HepG2 (cell line): ENCODE measurements at regions not wholly inside any gene's neighbourhood (a gene's known extent, or its start where the extent isn't known, plus 50 kb on each side); places are given as distances from the start of the nearest gene placed in this dataset.

Experiments
- EP300 ChIP-seq, 3 experiments: sonication (generic) in 1 of 3; formaldehyde crosslinking in 1 of 3; IDR thresholded peaks; 2 replicates each; pipeline versions ENCODE4 v1.5.1 to v1.6.1; 2011 to 2020; ENCODE audit warnings: low read depth in 2 of 3, low read length in 2 of 3, borderline replicate concordance in 1 of 3, improper control_type of control experiment in 1 of 3, mild to moderate bottlenecking in 1 of 3, missing genetic modification reagents in 1 of 3, moderate library complexity in 1 of 3
- IRF2 ChIP-seq: IDR thresholded peaks from 2 replicates; pipeline ENCODE4 v1.6.1; 2018; ENCODE audit warnings: missing genetic modification reagents, missing compliant biosample characterization
- JUN ChIP-seq: sonication (generic); formaldehyde crosslinking; IDR thresholded peaks from 2 replicates; pipeline ENCODE4 v1.4.0; 2020; ENCODE audit warnings: mild to moderate bottlenecking, missing genetic modification reagents
- KLF15 ChIP-seq: sonication (generic); formaldehyde crosslinking; IDR thresholded peaks from 2 replicates; pipeline ENCODE4 v1.8.1; 2023; ENCODE audit warnings: borderline replicate concordance, mild to moderate bottlenecking, inconsistent platforms, missing genetic modification reagents, mixed read lengths
- NCOA1 ChIP-seq: sonication (generic); formaldehyde crosslinking; IDR thresholded peaks from 2 replicates; pipeline ENCODE4 v1.9.0; 2021; ENCODE audit warnings: missing genetic modification reagents
- TBL1XR1 ChIP-seq: fragments of 150-350 bp; IDR thresholded peaks from 2 replicates; pipeline ENCODE4 v1.6.1; 2014; ENCODE audit warnings: borderline replicate concordance, low read length; ENCODE audit not compliant: partially characterized antibody
- TF ChIP-seq, protein P1 (sequence below): sonication (generic); formaldehyde crosslinking; conservative IDR thresholded peaks from 2 replicates; pipeline ENCODE4 v1.8.0; 2022; ENCODE audit warnings: low read depth, missing genetic modification reagents
- TF ChIP-seq, protein P2 (sequence below): sonication (generic); formaldehyde crosslinking; IDR thresholded peaks from 2 replicates; pipeline ENCODE4 v1.5.0; 2020; ENCODE audit warnings: mild to moderate bottlenecking, missing genetic modification reagents, moderate library complexity
- TF ChIP-seq, protein P3 (sequence below): sonication (generic); formaldehyde crosslinking; IDR thresholded peaks from 2 replicates; pipeline ENCODE4 v1.9.0; 2021; ENCODE audit warnings: missing genetic modification reagents, mild to moderate bottlenecking, borderline replicate concordance

DNA sequence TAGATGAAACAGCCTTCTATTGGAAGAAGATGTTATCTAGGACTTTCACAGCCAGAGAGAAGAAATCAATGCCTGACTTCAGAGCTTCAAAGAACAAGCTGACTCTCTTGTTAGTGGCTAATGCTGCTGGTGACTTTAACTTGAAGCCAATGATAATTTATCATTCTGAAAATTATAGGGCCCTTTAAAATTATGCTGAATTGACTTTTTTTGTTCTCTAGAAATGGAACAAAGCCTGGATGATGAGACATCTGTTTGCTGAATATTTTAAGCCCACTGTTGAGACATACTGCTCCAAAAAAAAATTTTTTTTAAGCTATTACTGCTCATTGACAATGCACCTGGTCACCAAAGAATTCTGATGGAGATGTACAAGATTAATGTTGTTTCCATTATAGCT is 189.2 kb downstream of the MBL2 start:
- TF ChIP-seq TBL1XR1 (no peak), NCOA1 (no peak), EP300 (IDR thresholded peaks at IDR 0.05; ENCODE audit: low read depth in 2 of 2, low read length in 2 of 2) (no peak), EP300 (CRISPR knock-in tag; IDR thresholded peaks at IDR 0.05; ENCODE audit: borderline replicate concordance) (no peak), IRF2 (CRISPR knock-in tag) (no peak), JUN (no peak), KLF15 (no peak)
- TF ChIP-seq, protein P1, sequence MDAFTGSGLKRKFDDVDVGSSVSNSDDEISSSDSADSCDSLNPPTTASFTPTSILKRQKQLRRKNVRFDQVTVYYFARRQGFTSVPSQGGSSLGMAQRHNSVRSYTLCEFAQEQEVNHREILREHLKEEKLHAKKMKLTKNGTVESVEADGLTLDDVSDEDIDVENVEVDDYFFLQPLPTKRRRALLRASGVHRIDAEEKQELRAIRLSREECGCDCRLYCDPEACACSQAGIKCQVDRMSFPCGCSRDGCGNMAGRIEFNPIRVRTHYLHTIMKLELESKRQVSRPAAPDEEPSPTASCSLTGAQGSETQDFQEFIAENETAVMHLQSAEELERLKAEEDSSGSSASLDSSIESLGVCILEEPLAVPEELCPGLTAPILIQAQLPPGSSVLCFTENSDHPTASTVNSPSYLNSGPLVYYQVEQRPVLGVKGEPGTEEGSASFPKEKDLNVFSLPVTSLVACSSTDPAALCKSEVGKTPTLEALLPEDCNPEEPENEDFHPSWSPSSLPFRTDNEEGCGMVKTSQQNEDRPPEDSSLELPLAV, result no peak
- TF ChIP-seq, protein P2, sequence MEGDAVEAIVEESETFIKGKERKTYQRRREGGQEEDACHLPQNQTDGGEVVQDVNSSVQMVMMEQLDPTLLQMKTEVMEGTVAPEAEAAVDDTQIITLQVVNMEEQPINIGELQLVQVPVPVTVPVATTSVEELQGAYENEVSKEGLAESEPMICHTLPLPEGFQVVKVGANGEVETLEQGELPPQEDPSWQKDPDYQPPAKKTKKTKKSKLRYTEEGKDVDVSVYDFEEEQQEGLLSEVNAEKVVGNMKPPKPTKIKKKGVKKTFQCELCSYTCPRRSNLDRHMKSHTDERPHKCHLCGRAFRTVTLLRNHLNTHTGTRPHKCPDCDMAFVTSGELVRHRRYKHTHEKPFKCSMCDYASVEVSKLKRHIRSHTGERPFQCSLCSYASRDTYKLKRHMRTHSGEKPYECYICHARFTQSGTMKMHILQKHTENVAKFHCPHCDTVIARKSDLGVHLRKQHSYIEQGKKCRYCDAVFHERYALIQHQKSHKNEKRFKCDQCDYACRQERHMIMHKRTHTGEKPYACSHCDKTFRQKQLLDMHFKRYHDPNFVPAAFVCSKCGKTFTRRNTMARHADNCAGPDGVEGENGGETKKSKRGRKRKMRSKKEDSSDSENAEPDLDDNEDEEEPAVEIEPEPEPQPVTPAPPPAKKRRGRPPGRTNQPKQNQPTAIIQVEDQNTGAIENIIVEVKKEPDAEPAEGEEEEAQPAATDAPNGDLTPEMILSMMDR (CRISPR knock-in tag), result no peak
- TF ChIP-seq, protein P3, sequence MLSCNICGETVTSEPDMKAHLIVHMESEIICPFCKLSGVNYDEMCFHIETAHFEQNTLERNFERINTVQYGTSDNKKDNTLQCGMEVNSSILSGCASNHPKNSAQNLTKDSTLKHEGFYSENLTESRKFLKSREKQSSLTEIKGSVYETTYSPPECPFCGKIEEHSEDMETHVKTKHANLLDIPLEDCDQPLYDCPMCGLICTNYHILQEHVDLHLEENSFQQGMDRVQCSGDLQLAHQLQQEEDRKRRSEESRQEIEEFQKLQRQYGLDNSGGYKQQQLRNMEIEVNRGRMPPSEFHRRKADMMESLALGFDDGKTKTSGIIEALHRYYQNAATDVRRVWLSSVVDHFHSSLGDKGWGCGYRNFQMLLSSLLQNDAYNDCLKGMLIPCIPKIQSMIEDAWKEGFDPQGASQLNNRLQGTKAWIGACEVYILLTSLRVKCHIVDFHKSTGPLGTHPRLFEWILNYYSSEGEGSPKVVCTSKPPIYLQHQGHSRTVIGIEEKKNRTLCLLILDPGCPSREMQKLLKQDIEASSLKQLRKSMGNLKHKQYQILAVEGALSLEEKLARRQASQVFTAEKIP (CRISPR knock-in tag), result no peak
